K562 (cell line): ENCODE measurements at regions not wholly inside any gene's neighbourhood (a gene's known extent, or its start where the extent isn't known, plus 50 kb on each side); places are given as distances from the start of the nearest gene placed in this dataset.

ENCODE experiments used
- ATAC-seq: fragments of 200-7000 bp; cut with Tn5 transposase; 3 replicates; pipeline ENCODE4 v1.9.1; 2020; ENCODE audit warnings: moderate library complexity
- BruUV-seq: library from RNA; stranded (reverse); fragments of 400-500 nt; replicated peaks from 2 replicates; lab custom pipeline; 2021; lab: Mats Ljungman, UMichigan
- CTCF ChIA-PET: fragments of 300-600 bp; formaldehyde crosslinking; extraction: SDS; loops from one replicate; lab custom pipeline; 2021; ENCODE audit warnings: low intra/inter-chr PET ratio; lab: Yijun Ruan, JAX
- POLR2A ChIA-PET: fragments of 300-600, 350-650 bp; sonication (Branson Sonifier 250); formaldehyde crosslinking; extraction: SDS; loops from one replicate; lab custom pipeline; 2021; ENCODE audit warnings: antibody characterized with exemption, inconsistent platforms; lab: Yijun Ruan, JAX
- DNase-seq, 4 experiments: peaks; one replicate each; pipeline versions ENCODE4 v3.0.0 to v3.0.0-alpha.2; 2011 to 2018; ENCODE audit warnings: low spot score in 3 of 4, mixed read lengths in 3 of 4; ENCODE audit errors: extremely low read depth in 1 of 4
- FAIRE-seq: peaks from 2 replicates; lab custom pipeline; 2011; peaks lifted over from hg19 to GRCh38; lab: Jason Lieb, UNC
- H2AFZ ChIP-seq: 2 replicates; pipeline ENCODE4 v1.6.0; 2011; ENCODE audit warnings: low read depth, low read length, control low read depth, inconsistent platforms
- H3K27ac ChIP-seq: fragments of 200-600 bp; 3 replicates; pipeline ENCODE4 v1.8.0; 2011; ENCODE audit warnings: low read depth, mild to moderate bottlenecking, control low read depth, inconsistent platforms, low read length, moderate library complexity, mixed read lengths; ENCODE audit errors: extremely low read depth
- H3K27me3 ChIP-seq, 2 experiments: fragments of 300-600 bp in 1 of 2; 2 replicates in 1 of 2; 3 replicates in 1 of 2; pipeline versions ENCODE4 v1.6.0 to v1.8.0; 2011; ENCODE audit warnings: inconsistent platforms in 2 of 2, low read length in 2 of 2, mild to moderate bottlenecking in 1 of 2, mixed read lengths in 1 of 2, moderate library complexity in 1 of 2; ENCODE audit not compliant: control insufficient read depth in 2 of 2, insufficient read depth in 2 of 2
- H3K36me3 ChIP-seq: fragments of 300-600 bp; 3 replicates; pipeline ENCODE4 v1.8.0; 2011; ENCODE audit warnings: mild to moderate bottlenecking, low read length, inconsistent platforms; ENCODE audit not compliant: control insufficient read depth, insufficient read depth
- H3K4me1 ChIP-seq, 2 experiments: fragments of 200-600 bp in 1 of 2; replicated peaks in 1 of 2; 2 replicates in 1 of 2; 3 replicates in 1 of 2; pipeline versions ENCODE4 v1.5.1 to v1.8.0; 2011; ENCODE audit warnings: inconsistent platforms in 2 of 2, low read length in 2 of 2, mild to moderate bottlenecking in 1 of 2, mixed read lengths in 1 of 2, moderate library complexity in 1 of 2; ENCODE audit not compliant: control insufficient read depth in 2 of 2, insufficient read depth in 2 of 2
- H3K4me2 ChIP-seq: 2 replicates; pipeline ENCODE4 v1.6.1; 2011; ENCODE audit warnings: low read length, control low read depth, inconsistent platforms, mixed read lengths; ENCODE audit not compliant: insufficient read depth
- H3K4me3 ChIP-seq: fragments of 200-600 bp; sonication (generic), shearing (Covaris generic); 2 replicates; pipeline ENCODE4 v1.5.1; 2016; ENCODE audit warnings: control low read depth, inconsistent platforms
- H3K79me2 ChIP-seq: fragments of 200-600 bp; 3 replicates; pipeline ENCODE4 v1.8.0; 2011; ENCODE audit warnings: low read length, inconsistent platforms; ENCODE audit not compliant: control insufficient read depth, insufficient read depth
- H3K9ac ChIP-seq, 2 experiments: 2 replicates each; pipeline versions ENCODE4 v1.6.0 to v1.6.1; 2011; ENCODE audit warnings: low read depth in 2 of 2, low read length in 2 of 2, control low read depth in 1 of 2, inconsistent platforms in 1 of 2, mild to moderate bottlenecking in 1 of 2, mixed read lengths in 1 of 2; ENCODE audit not compliant: insufficient read depth in 1 of 2
- H3K9me1 ChIP-seq: one replicate; pipeline ENCODE4 v1.6.0; 2011; ENCODE audit warnings: inconsistent platforms, mild to moderate bottlenecking, low read length, moderate library complexity; ENCODE audit not compliant: control insufficient read depth, insufficient read depth
- H3K9me3 ChIP-seq: replicated peaks from 2 replicates; pipeline ENCODE4 v1.5.1; 2011; ENCODE audit warnings: low read depth, low read length, inconsistent platforms; ENCODE audit not compliant: control insufficient read depth, insufficient read depth
- H4K20me1 ChIP-seq: replicated peaks from 2 replicates; pipeline ENCODE4 v1.6.1; 2011; ENCODE audit warnings: low read length, inconsistent platforms, mixed read lengths; ENCODE audit not compliant: control insufficient read depth, insufficient read depth
- BHLHE40 ChIP-seq: IDR thresholded peaks from 2 replicates; pipeline ENCODE4 v1.6.1; 2011; ENCODE audit warnings: low read length, improper control_type of control experiment
- BRCA1 ChIP-seq, 2 experiments: fragments of 450-650 bp in 1 of 2; sonication (generic) in 1 of 2; formaldehyde crosslinking in 1 of 2; IDR thresholded peaks; 2 replicates each; pipeline versions ENCODE4 v1.5.0 to v1.6.1; 2017 to 2020; ENCODE audit warnings: mild to moderate bottlenecking in 1 of 2, missing genetic modification reagents in 1 of 2
- ESRRA ChIP-seq: fragments of 450-650 bp; IDR thresholded peaks from 2 replicates; pipeline ENCODE4 v1.6.1; 2014; ENCODE audit warnings: low read depth, mild to moderate bottlenecking, moderate library complexity, borderline replicate concordance
- FOSL1 ChIP-seq: fragments of 200-800 bp; sonication (Bioruptor generic); conservative IDR thresholded peaks from 2 replicates; pipeline ENCODE4 v1.6.1; 2016; ENCODE audit warnings: missing genetic modification characterization, missing compliant biosample characterization
- GATA2 ChIP-seq: sonication (generic); formaldehyde crosslinking; IDR thresholded peaks from 2 replicates; pipeline ENCODE4 v1.4.0; 2020; ENCODE audit warnings: mild to moderate bottlenecking, missing genetic modification reagents
- HNRNPUL1 ChIP-seq: fragments of 200-400 bp; formaldehyde crosslinking; IDR thresholded peaks from 2 replicates; pipeline ENCODE4 v1.6.1; 2017; ENCODE audit warnings: low read length
- JUND ChIP-seq, 2 experiments: IDR thresholded peaks; 2 replicates in 1 of 2; 3 replicates in 1 of 2; pipeline ENCODE4 v1.6.1; 2011; ENCODE audit warnings: borderline replicate concordance in 2 of 2, low read depth in 2 of 2, low read length in 2 of 2, improper control_type of control experiment in 1 of 2, missing biosample characterization in 1 of 2, missing genetic modification characterization in 1 of 2, missing genetic modification reagents in 1 of 2
- OTX1 ChIP-seq: fragments of 450-650 bp; formaldehyde crosslinking; IDR thresholded peaks from 2 replicates; pipeline ENCODE4 v1.4.0; 2022; ENCODE audit warnings: mild to moderate bottlenecking
- POLR3A ChIP-seq: IDR thresholded peaks from 2 replicates; pipeline ENCODE4 v1.6.1; 2011; ENCODE audit warnings: borderline replicate concordance, mild to moderate bottlenecking, moderate library complexity; ENCODE audit not compliant: insufficient read length, insufficient read depth; ENCODE audit errors: extremely low read depth
- PYGO2 ChIP-seq: fragments of 450-650 bp; IDR thresholded peaks from 2 replicates; pipeline ENCODE4 v1.6.1; 2016; ENCODE audit warnings: mild to moderate bottlenecking, missing genetic modification characterization, moderate library complexity, missing compliant biosample characterization
- TCF3 ChIP-seq: sonication (generic); formaldehyde crosslinking; IDR thresholded peaks from 2 replicates; pipeline ENCODE4 v1.4.0; 2020; ENCODE audit warnings: mild to moderate bottlenecking, missing genetic modification reagents
- ZBTB1 ChIP-seq: sonication (generic); formaldehyde crosslinking; IDR thresholded peaks from 2 replicates; pipeline ENCODE4 v1.8.1; 2023; ENCODE audit warnings: missing genetic modification reagents, low read depth, mild to moderate bottlenecking, borderline replicate concordance
- ZC3H8 ChIP-seq: fragments of 450-650 bp; IDR thresholded peaks from 2 replicates; pipeline ENCODE4 v1.6.1; 2017
- ZNF639 ChIP-seq, 2 experiments: fragments of 200-800 bp in 1 of 2; sonication (Bioruptor generic) in 1 of 2; sonication (generic) in 1 of 2; formaldehyde crosslinking in 1 of 2; IDR thresholded peaks in 1 of 2; conservative IDR thresholded peaks in 1 of 2; 2 replicates each; pipeline versions ENCODE4 v1.5.0 to v1.6.1; 2016 to 2020; ENCODE audit warnings: missing compliant biosample characterization in 1 of 2, missing genetic modification characterization in 1 of 2, missing genetic modification reagents in 1 of 2
- WGBS: fragments of 100-300 bp; shearing (Covaris generic); methylation state at CpG from one replicate; pipeline ENCODE4 v1.1.6; 2016; ENCODE audit warnings: low coverage, mixed read lengths; ENCODE audit not compliant: insufficient coverage; ENCODE audit errors: missing lambda C conversion rate; 5-methylcytosine and 5-hydroxymethylcytosine counted together
- in situ Hi-C: fragments of 300-500 bp; cut with MboI; formaldehyde crosslinking; loops from 4 replicates; pipeline ENCODE4 v1.15.0; 2018; ENCODE audit warnings: inconsistent platforms, mixed read lengths
- intact Hi-C: fragments of 100-400 bp; cut with micrococcal nuclease; formaldehyde crosslinking; loops from 2 replicates; pipeline ENCODE4 v1.14.2; 2022

GRCh38 chr13:28569886-28570285 lies 75.0 kb upstream of the FLT1 start:
- in situ Hi-C loops = no loop called here
- H4K20me1 ChIP-seq = no peaks in the 10 kb centered on the region
- ATAC-seq (no peak), DNase-seq (peak in 1 of 4 experiments; percentile 31), FAIRE-seq (peak; percentile 42)
- H3K27ac ChIP-seq = no peak overlapping the region
- POLR2A ChIA-PET = no interaction called here
- CTCF ChIA-PET = no interaction called here
- H3K9me1 ChIP-seq = no peaks in the 10 kb centered on the region
- WGBS = 37% methylated on average over 5 of the region's 5 CpGs
- no peaks in the 10 kb centered on the region for H3K36me3 ChIP-seq
- no peak overlapping the region for H3K4me2 ChIP-seq
- H3K9me3 ChIP-seq = no peaks in the 10 kb centered on the region
- 0 out of 2 replicates have a peak, but pooled peaks have one; percentile 13 for TF ChIP-seq ESRRA
- TF ChIP-seq JUND (IDR thresholded peaks at IDR 0.05; ENCODE audit: borderline replicate concordance, low read depth, low read length) = peak; percentile 28; the same call in 1 of the 2 replicates
- TF ChIP-seq JUND (tag; IDR thresholded peaks at IDR 0.05; ENCODE audit: borderline replicate concordance, low read depth, low read length) = no peak
- TF ChIP-seq BHLHE40 = no peak
- TF ChIP-seq, all 486 proteins: peak for 2
- intact Hi-C loops = loop anchor here (5.0 kb wide), 2 partner anchors 67 to 163 kb away; no protein-coding TSS in a partner anchor
- H3K79me2 ChIP-seq = no peaks in the 10 kb centered on the region
- peak overlapping the region; percentile 83 for H2AFZ ChIP-seq
- H3K4me3 ChIP-seq = no peak overlapping the region
- H3K4me1 ChIP-seq = peaks cover 5 to 33% of the 10 kb centered on the region in 2 experiments; a peak in 3 of 5 replicates
- no TSS peak for BruUV-seq
- no peaks in the 10 kb centered on the region for H3K27me3 ChIP-seq
- no peak overlapping the region for H3K9ac ChIP-seq

- FAIRE-seq (peak; percentile 79), DNase-seq (peak; percentile 17 to 78 (median 28)), ATAC-seq (peak; percentile 82)
- Histone ChIP-seq H3K36me3 (no peaks in the 10 kb centered on the region), H3K9me1 (no peaks in the 10 kb centered on the region), H3K4me1 (peaks cover 5 to 19% of the 10 kb centered on the region in 2 experiments; a peak in 3 of 5 replicates), H4K20me1 (no peaks in the 10 kb centered on the region), H2AFZ (peak overlapping the region; percentile 58; the same call in 1 of the 2 replicates), H3K4me2 (peak overlapping the region; percentile 24; the same call in 1 of the 2 replicates), H3K27me3 (0 out of 5 replicates have a peak, but pooled peaks cover 0 to 12% of the 10 kb centered on the region in 2 experiments), H3K9me3 (no peaks in the 10 kb centered on the region), H3K9ac (no peak overlapping the region), H3K4me3 (no peak overlapping the region), H3K27ac (no peak overlapping the region), H3K79me2 (no peaks in the 10 kb centered on the region)
- no TSS peak for BruUV-seq
- in situ Hi-C loops = no loop called here
- intact Hi-C loops = no loop called here
- ChIA-PET CTCF (no interaction called here), POLR2A (interaction anchor here (1.2 to 1.5 kb wide), 3 partner anchors 9 to 91 kb away, joined by 3 to 4 read pairs (median 3); partner anchors contain the start of gene POMP)
- WGBS = 11% methylated on average over 3 of the region's 3 CpGs
- no peak for TF ChIP-seq POLR3A
- TF ChIP-seq HNRNPUL1 = no peak
- TF ChIP-seq GATA2 (CRISPR knock-in tag) = peak; percentile 86
- TF ChIP-seq ZC3H8 = no peak
- peak; percentile 35; the same call in 1 of the 2 replicates for TF ChIP-seq FOSL1 (tag)
- TF ChIP-seq OTX1 = no peak
- TF ChIP-seq ZNF639 (CRISPR knock-in tag; conservative IDR thresholded peaks at IDR 0.05 in 1 of 2, IDR thresholded peaks at IDR 0.05 in 1 of 2) = 0 out of 4 replicates have a peak, but pooled peaks of 1 of the 2 experiments have one; percentile 31
- no peak for TF ChIP-seq BRCA1 (IDR thresholded peaks at IDR 0.05)
- TF ChIP-seq BRCA1 (CRISPR knock-in tag; IDR thresholded peaks at IDR 0.05) = no peak
- TF ChIP-seq ZBTB1 (CRISPR knock-in tag) = no peak
- TF ChIP-seq TCF3 = 0 out of 2 replicates have a peak, but pooled peaks have one; percentile 27
- no peak for TF ChIP-seq PYGO2 (tag)
Observed at GRCh38 chr13:28568286-28568685, 73.4 kb upstream of the FLT1 start.
